GM18861 (cell line): ENCODE measurements at regions not wholly inside any gene's neighbourhood (a gene's known extent, or its start where the extent isn't known, plus 50 kb on each side); places are given as distances from the start of the nearest gene placed in this dataset.

Experiments used
- ATAC-seq: cut with Tn5 transposase; IDR thresholded peaks from one replicate; pipeline ENCODE4 v1.9.1; 2021; ENCODE audit not compliant: unreplicated experiment

GRCh38 chr10:10350050-10350449 is 667.6 kb upstream of the CELF2 start:
- ATAC-seq, result no peak

DNA sequence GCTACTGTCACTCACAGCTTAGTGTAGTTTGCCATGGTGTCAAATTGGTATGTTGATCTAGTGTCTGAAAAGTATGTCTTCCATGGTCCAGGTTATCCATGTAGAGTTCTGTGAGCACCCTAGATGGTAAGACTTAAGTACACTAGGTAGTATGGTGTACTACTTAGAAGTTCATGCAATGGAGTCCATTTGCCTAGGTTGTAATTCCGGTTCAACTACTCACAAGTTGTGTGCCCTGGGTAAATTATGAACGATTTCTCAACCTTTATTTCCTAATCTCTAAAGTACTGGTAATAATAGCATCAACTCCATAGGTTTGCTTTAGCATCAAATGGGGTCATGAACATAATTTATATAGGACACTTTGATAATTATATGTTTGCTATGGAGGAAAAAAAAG is 666.2 kb upstream of the CELF2 start:
- ATAC-seq, result no peak

DNA sequence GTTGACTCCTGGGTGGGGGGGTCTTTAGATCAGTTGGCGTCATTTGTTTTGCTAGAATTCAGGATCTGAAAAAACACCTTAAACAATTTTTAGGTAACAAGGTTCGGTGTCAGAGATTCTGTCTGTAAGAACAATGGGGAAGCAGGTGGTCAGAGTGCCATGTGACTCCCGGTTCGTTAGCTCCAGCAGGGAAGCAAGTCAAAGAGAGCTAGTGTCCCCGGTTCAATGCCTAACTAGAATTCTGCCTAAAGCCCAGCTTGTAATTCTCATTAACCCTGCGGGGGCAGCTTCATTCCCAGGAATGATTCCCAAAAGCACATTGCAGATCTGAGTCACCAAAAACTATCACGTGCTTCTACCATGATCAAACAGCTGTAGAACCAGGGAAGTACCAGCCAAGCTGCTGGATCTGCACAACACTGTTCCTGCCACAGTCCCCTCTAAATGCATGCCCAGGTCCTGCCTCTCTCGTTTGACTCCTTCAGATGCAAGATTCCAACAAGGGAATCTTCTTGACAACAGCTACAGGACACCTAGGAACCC is 664.3 kb upstream of the CELF2 start:
- no peak for ATAC-seq

DNA sequence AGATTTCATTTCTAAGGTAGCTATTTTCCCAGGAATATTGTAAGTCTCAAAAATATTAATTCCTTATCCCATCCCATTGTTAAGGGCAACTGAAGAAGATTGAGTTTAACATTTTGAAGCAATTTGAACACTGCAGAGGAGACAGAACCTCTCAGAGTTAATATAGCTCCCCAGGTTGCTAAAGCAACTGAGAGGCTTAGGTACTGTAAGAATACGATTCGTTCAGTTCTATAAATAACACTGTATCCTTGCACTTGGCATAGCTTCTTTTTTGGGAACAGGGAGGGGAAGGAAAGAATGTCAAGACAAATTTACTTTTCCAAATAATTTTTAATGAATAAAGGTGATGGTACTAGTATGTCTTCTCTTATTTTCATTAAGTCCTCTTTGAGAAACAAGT is 658.4 kb upstream of the CELF2 start:
- ATAC-seq, result no peak

DNA sequence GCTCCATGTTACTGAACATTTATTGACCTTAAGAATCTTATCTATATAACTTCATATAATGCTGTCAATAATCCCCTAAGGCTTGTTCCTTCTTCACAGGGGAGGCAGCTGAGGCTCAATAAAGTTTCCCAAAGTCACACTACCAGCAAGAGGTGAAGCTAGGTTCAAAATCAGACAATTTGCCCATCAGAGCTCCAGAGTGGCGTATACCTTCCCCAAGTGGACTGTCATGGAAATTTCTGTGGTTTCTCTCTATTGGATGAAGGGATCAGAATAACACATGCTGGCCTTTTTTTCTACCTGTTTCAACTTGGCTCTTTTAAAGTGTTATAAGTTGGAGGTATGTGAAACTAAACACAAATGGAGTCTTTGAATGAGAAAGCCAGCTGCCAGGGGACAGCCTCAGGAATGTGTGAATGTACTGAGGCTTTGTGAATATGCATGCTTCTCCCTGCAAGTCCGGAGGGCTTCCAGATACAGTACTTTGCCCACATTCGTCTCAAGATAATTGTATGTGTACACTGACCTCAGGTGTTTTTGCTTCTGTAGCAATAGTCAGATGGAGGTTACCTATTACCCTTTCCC is 656.3 kb upstream of the CELF2 start:
- ATAC-seq, result no peak

GRCh38 chr10:10362800-10363199 is 654.9 kb upstream of the CELF2 start:
- no peak for ATAC-seq

- no peak for ATAC-seq
These were observed 654.5 kb upstream of the CELF2 start for GRCh38 chr10:10363217-10363616.

DNA sequence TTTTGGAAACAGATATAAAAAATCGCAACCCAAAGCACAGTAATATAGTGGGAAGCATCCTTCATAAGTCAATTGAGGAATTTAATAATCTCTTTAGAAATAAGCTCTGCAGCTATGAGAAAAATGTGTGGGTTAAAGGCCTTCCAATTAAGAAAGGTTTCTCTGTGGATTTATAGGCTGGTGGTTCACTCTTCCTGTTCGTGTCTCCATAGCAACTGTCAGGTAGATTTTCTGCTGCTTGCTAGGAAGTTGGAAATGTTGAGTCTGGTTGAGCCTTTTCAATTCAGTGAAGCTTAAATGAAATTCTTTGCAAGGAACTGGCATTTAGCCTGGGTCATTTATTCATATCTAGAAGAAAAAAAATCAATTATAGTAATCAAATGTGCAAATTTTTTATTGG is 652.8 kb upstream of the CELF2 start:
- no peak for ATAC-seq

DNA sequence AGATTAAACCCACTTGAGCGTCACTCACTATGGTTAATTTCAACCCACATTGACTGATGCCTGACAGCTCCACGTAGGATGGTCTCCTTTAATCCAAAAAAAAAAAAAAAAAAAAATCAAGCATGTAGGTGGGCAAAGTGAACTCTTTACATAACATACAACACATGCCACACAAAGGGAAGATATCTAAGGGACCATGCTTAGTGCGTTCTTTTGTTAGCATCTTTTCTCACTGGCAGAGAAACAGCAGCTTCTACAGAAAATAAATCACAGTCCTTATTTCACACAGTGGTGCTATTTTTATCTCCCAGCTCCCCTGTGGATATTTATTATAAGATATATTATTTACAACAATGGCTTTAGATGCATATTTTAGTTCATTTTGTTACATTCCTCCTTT is 652.0 kb upstream of the CELF2 start:
- ATAC-seq, result no peak

- no peak for ATAC-seq
These were observed 650.8 kb upstream of the CELF2 start for GRCh38 chr10:10366836-10367235.

DNA sequence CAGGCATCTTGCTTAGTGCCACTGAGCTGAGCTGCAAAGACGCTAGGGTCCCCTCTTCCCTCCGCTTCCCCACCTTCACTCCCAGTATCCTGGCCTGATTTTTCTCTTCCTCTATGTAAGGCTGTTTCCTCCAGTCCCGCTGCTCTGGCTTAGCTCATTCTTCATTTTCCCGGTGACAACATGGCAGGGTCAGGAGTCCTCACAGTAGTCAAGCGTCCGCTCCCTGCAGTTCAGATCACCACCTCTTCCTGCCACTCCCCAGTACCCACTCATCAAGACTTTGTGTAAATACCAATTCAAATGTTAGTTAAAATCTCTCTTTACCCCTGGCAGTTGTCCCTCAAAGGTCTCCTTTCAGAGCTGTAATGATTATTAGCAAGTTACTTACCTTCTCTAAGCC is 650.4 kb upstream of the CELF2 start:
- no peak for ATAC-seq

- no peak for ATAC-seq
These were observed 648.6 kb upstream of the CELF2 start for GRCh38 chr10:10368951-10369576.

DNA sequence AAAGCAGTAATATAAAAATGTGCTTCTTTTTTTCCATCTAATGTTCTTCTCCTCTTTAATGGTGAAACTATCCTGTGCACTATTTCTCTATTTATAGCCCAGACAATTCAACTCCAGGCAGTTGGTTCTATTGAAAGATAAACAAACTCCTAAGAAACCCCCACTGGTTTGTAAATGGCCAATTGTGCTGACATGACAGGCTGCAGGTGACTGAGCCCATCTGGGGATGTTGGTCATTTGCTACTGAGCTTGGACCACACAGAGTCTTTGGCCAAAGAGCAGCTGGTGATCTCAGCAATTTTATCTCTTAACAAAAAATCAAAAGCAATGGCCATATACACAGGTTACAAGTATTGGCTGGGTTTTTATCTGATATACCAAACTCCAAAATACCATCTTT is 631.8 kb upstream of the CELF2 start:
- ATAC-seq, result no peak

GRCh38 chr10:10389182-10389581 is 628.5 kb upstream of the CELF2 start:
- ATAC-seq, result no peak

DNA sequence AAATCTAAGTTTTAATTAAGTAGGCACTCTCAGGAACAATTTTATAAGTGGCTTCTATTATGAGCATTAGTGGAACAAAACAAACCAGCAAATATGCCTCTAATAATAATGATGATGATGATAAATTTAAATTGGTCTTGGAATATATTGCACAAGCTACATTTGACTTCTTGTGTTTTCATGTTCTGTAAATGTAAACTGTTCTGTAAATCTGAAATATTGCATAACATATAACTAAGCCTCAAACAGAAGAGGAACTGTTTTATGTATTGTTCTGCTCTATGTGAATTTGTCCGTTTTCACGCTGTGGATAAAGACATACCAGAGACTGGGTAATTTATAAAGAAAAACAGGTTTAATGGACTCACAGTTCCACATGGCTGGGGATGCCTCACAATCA is 625.2 kb upstream of the CELF2 start:
- no peak for ATAC-seq

DNA sequence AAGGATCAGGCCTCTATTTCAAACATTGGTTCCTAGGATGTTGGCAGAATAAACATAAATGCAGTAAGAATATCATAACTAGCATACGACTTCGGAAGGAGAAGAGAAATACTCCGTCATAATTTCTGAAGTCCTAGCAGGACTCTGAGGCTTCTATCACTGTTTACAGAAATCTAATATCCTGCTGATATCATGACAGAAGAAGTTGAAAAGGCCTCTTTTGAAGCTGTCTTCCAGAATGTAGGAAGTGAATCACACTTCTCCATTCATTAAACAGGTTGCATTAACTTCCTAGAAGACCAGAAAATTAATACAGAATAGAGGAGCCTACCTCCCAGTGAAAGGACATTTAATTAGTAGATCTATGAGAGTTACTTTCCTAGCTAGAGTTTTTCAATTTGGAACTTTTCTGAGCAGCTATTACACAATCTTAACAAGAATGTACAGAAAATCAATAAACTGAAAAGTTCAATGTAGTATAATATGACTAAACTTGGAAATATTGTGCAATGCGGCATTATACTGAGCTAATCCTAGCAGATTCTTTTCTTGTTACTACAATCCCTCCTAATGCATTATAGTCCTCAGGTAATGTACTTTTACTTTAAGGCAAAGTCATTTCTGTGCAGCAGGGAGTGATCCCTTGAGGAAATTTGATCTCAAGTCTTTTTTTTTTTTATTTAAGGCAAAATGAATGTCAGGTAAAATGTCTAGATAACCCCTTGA is 622.6 kb upstream of the CELF2 start:
- no peak for ATAC-seq

DNA sequence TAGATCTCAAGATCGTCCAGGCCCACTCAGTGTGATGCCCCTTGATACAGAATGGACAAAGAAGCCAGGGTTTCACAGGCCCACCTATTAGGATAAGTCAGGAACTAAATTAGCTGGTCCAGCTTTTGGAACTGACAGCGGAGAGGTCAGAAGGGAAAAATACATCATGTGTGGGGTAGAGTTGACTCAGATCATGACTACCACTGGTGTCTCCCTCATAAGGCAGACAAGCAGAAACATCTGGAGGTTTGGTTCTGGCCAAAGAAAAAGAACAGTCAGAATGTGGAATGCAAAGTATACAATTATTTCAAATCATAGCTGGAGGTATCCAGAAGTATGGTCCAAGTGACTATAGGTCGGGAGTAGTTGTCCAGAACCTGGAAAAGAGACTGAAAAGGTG is 621.1 kb upstream of the CELF2 start:
- no peak for ATAC-seq

GRCh38 chr10:10397906-10398305 is 619.8 kb upstream of the CELF2 start:
- ATAC-seq, result no peak

DNA sequence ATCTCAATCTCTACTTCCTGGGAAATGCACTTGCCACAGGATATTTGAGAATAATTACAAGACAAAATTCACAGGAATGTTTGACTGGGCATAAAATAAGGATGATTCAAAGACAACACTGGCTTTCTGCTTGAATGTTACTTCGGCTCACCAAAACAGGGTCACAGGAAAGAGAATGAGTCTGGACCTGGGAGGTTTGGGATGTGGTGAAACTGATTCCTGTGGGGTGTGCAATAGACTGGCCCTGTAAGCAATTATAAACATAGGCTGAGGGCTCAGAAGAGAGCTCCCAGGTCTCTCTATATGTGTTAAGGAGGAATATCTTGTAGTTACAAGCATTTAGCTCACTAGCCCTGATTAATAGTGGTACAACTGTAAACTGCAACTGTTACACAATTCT is 613.9 kb upstream of the CELF2 start:
- no peak for ATAC-seq

- ATAC-seq, result no peak
These were observed 600.0 kb upstream of the CELF2 start for GRCh38 chr10:10417671-10418070.

DNA sequence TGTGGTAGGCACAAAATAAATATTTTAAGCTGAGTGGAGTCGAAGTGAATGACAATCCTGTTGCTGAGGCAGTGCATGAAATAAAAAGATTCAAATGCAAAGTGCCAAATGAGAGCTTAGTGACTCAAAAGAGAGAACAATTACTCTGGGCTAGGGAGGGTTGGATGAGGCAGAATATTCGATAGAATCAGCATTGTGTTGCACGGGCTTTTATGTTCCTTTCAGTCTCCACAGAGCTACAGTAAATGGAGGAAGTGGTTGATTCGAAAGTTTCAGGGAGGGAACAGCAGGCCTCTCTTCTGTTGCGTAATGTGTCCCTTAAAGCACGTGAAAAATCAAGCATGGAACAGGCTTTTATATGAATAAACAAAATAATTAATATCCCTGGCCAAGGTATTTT is 599.3 kb upstream of the CELF2 start:
- peak; percentile 97 for ATAC-seq

- no peak for ATAC-seq
These were observed 596.6 kb upstream of the CELF2 start for GRCh38 chr10:10421071-10421470.
